ENCODE measurements at regions not wholly inside any gene's neighbourhood (a gene's known extent, or its start where the extent isn't known, plus 50 kb on each side); places are given as distances from the start of the nearest gene placed in this dataset.

GRCh38 chr14:38758661-38759060, 344.4 kb downstream of the SEC23A start:
- H4K20me1 ChIP-seq (ENCODE audit: insufficient read depth) = no peaks in the 10 kb centered on the region
- POLR2A ChIA-PET = no interaction called here

More at GRCh38 chr14:38758661-38759060, 344.4 kb downstream of the SEC23A start:
- H3K4me2 ChIP-seq (ENCODE audit: low read length) = no peak overlapping the region
- no peak overlapping the region for H3K27ac ChIP-seq (ENCODE audit: low read depth, low read length)
- H3K4me1 ChIP-seq (ENCODE audit: control insufficient read depth in 1 of 2, insufficient read depth in 2 of 2, low read length in 2 of 2) = no peaks in the 10 kb centered on the region
- H3K79me2 ChIP-seq (ENCODE audit: insufficient read depth, low read length) = no peaks in the 10 kb centered on the region
- ChIA-PET RAD21 (ENCODE audit: low non-redundant PET in 1 of 2, low total read pairs in 2 of 2, uncharacterized antibody in 2 of 2, unreplicated experiment in 2 of 2) (no interaction called here), CTCF (no interaction called here)
- DNase-seq (ENCODE audit: low read depth, low spot score) = no peak
- BruUV-seq (replicated peaks) = no TSS peak
- H3K4me3 ChIP-seq (replicated peaks in 1 of 2; ENCODE audit: low read depth in 1 of 2, low read length in 2 of 2) = no peak overlapping the region
- H3K27me3 ChIP-seq (ENCODE audit: insufficient read depth, low read length) = 0 out of 2 replicates have a peak, but pooled peaks cover 2% of the 10 kb centered on the region
- H3K36me3 ChIP-seq (ENCODE audit: control insufficient read depth in 1 of 2, insufficient read depth in 2 of 2, low read length in 2 of 2) = no peaks in the 10 kb centered on the region
- no peak for ATAC-seq
- intact Hi-C loops (cut with micrococcal nuclease) = no loop called here
- no peak overlapping the region for H2AFZ ChIP-seq (ENCODE audit: low read depth, low read length, poor library complexity, severe bottlenecking)
- H3K9ac ChIP-seq (ENCODE audit: low read length) = no peak overlapping the region
- H3K9me3 ChIP-seq (ENCODE audit: control insufficient read depth in 1 of 2, insufficient read depth in 1 of 2, low read depth in 1 of 2, low read length in 2 of 2) = no peaks in the 10 kb centered on the region
- TF ChIP-seq POLR2AphosphoS5 (IDR thresholded peaks at IDR 0.05; ENCODE audit: low read depth, low read length) (no peak), EGR1 (IDR thresholded peaks at IDR 0.05; ENCODE audit: low read depth) (no peak), ZNF274 (IDR thresholded peaks at IDR 0.05; ENCODE audit: low read depth, low read length) (no peak), CBX3 (IDR thresholded peaks at IDR 0.05; ENCODE audit: low read depth) (no peak), ATF3 (IDR thresholded peaks at IDR 0.05) (no peak), ELF1 (IDR thresholded peaks at IDR 0.05; ENCODE audit: borderline replicate concordance, low read depth) (no peak), CEBPB (IDR thresholded peaks at IDR 0.05; ENCODE audit: low read depth) (no peak), EZH2 (IDR thresholded peaks at IDR 0.05) (no peak), ZBTB33 (IDR thresholded peaks at IDR 0.05; ENCODE audit: extremely low read depth, insufficient replicate concordance, low read length) (no peak), SRF (IDR thresholded peaks at IDR 0.05; ENCODE audit: low read depth) (no peak), JUND (IDR thresholded peaks at IDR 0.05) (no peak), MAX (IDR thresholded peaks at IDR 0.05) (no peak), REST (IDR thresholded peaks at IDR 0.05; ENCODE audit: low read depth) (no peak)
- H3K9me2 ChIP-seq (ENCODE audit: insufficient read depth) = no peaks in the 10 kb centered on the region

All from HCT116 (cell line).